GM04504 (cell line): ENCODE measurements at regions not wholly inside any gene's neighbourhood (a gene's known extent, or its start where the extent isn't known, plus 50 kb on each side); places are given as distances from the start of the nearest gene placed in this dataset.

ENCODE experiments used
- DNase-seq: peaks from one replicate; pipeline ENCODE4 v3.0.0-alpha.2; 2012; ENCODE audit warnings: low read depth

DNA sequence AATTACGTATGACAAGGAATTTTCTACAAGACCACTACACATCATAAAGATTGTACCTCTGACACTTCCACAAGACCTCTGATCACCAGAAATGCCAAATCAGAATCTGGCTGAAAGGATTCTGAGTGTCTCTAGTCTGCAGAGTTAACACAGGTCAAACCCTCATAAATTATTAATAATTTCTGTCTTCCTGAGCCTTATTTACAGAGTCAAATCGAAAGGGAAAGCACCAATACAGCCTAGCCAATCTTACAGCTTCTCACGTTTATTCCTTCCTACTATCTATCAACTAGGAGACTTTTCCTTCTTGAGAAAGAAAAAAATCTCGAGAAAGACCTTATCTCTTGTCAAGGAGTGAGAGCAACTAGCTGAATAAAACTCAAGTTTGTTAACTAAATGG is 2151.6 kb downstream of the MRPL39 start:
- no peak for DNase-seq

DNA sequence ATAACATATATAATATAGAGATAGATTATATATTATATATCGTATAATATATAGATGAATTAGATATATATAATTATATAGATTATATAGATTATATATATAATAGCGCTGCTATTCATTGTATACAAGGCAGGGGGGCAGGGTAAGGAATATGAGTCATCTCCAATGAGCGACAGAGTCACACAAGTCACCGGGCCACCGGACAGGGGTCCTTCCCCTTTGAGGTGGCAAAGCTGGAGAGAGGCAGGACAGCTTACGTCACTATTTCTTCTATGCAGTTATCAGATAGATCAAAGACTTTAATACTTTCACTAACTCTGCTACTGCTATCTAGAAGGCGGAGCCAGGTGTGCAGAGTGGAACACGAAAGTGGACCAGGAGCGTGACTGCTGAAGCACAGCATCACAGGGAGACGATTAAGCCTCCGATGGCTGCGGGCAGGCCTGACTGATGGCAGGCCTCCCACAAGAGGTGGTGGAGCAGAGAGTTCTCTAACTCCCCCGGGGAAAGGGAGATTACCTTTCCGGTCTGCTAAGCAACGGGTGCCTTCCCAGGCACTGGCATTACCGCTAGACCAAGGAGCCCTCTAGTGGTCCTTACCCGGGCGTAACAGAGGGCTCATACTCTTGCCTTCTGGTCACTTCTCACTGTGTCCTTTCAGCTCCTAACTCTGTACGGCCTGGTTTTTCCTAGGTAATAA is 2154.7 kb downstream of the MRPL39 start:
- no peak for DNase-seq

DNA sequence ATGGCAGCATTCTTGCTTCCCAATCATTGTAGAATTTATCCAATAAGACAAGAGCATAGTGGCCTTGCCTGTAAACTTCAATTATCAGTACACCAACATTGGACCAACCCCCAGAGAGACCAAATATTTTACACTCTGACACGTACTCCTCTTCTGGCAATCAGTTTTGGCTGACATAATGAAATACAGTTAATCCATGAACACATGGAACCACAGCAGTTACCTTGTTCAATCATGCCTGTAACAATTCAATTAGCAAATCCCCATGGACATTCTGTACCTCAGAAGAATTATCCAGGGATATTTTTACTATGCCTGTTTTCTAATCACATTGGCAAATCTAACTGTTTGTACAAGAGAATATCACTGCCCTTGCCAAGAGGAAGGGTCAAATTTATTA is 2162.0 kb downstream of the MRPL39 start:
- no peak for DNase-seq

DNA sequence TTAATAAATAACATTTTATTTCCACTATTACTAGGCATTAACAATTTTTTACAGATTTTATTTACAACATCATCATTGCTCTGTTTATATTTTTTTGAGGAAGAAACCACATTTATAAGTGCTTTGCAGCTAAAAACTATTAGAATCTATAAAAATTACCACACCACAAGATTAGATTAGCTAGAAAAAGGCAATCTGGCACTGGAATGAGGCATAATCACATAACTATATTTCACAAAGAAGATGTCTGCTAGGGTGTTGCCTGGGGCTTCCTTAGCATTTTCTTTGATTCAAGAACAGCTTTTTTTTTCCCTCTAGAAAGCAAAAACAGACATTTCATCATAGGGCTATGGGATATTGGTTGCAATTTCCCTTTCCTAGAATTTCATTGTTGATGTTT is 2169.2 kb downstream of the MRPL39 start:
- DNase-seq = no peak

DNA sequence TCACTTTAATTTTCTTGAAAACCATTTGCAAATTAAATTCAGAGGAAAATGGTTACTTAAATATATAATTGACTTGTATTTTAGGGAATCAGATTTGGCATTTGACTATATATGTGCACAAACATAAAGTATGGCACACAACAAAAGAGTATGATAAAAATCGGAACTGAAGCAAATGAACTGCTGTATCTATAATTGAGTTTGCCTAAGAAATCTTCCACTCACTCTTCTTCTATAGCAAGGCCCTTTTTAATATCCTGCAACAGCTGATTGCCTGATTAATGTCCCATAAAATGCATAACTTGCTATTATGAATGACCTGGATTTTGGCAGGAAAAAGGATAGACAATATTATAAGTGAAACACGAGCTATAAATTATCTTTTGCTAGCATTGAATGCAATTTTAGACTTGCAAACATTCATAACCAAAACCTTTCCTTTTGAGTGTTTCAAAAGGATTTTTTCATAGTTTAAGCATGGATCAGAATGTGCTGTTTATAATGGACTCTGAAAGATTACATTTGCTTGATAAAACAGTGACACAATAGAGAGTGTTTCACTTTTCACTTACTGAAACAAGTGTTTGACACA is 2204.3 kb downstream of the MRPL39 start:
- DNase-seq = no peak

DNA sequence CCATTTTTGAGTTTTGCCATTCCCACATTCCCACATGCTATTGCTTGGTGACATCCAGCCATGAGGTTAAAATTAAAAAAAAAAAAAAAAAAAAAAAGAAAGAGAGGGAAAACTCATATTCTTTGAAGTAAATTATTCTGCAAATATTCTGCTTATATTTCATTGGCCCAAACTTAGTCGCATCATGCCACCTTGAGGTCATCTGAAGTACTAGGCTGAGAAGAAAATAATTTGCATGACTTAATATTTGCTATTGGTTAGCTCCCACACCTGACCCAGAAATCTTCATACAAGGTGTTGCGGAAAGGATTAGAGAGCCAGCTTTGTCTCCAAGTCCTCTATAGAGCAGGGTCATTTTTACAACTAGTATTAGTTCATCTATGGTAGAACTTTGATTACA is 2206.0 kb downstream of the MRPL39 start:
- DNase-seq = no peak

DNA sequence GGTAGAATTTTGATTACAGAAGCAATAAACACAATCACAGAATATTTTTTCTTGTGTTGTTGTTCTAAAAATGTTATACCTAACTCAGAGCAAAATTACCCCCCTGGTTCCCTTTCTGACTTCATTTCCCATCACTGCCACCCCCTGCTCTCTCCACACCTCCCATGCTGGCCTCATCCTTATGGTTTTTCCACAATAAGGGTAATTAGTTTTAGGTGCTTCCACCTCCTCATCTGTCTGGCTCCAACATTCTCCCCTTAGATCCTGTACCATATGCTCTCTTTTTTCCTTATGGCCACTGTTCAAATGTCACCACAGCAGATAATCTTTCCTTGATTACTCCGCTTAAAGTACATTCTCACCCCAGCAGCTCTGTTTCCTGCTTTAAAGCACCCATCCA is 2208.6 kb downstream of the MRPL39 start:
- no peak for DNase-seq

DNA sequence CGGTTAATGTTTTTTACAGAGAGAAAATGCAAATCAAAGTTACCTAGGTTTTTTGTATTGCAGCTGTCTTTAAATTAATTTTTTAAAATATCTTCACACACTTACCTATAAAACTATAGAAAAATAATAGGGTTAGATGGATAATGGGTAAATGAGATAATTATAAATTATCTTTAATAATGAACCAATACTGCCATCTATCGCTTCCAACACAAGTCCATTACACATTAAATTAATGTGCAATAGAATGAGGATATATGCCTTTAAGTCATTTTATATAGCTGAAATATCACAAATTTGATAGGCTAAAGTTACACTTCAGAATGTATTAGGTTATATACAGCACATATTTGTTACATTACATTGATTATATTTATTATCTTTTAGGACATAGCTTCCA is 2212.8 kb downstream of the MRPL39 start:
- no peak for DNase-seq

DNA sequence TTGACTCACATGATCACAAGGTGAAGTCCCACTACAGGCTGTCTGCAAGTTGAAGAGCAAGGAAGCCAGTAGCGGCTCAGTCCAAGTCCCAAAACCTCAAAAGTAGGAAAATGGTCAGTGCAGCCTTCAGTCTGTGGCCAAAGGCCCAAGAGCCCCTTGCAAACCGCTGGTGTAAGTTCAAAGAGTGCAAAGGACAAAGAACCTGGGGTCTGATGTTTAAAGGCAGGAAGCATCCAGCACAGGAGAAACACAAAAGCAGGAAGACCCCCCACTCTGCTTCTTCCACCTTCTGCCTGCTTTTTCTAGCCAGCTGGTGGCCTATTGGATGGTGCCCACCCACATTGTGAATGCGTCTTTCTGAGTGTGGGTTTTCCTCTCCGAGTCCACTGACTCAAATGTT is 2222.6 kb downstream of the MRPL39 start:
- DNase-seq = no peak

DNA sequence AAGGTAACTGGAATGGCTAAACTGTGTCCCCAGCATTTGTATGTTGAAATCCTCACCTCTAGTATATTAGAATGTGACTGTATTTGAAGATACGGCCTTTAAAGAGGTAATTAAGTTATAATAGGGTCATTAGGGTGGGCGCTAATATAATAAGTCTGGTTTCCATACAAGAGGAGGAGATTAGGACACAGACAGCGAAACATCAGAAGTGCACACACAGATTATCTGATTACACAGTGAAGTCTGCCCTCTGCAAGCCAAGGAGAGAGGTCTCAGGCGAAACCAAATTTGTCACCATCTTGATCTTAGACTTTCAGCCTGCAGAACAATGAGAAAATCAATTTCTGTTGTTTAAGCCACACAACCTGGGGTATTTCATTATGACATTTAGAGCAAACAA is 2233.1 kb downstream of the MRPL39 start:
- no peak for DNase-seq

DNA sequence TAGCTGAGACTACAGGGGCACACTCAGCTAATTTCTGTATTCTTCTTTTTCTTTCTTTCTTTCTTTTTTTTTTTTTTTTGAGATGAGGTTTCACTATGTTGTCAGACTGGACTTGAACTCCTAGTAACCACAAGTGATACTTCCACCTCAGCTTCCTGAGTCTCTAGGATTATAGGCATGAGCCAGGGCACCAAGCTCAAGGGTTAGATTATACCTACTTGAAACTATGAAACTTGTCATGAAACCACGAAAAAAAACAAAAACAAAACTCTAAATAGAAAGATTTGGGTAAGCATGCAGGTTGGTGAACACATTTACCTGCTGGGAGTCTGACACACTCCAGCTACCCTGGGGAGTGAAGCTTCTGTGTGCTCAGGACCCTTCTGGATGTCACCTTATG is 2250.4 kb downstream of the MRPL39 start:
- no peak for DNase-seq

DNA sequence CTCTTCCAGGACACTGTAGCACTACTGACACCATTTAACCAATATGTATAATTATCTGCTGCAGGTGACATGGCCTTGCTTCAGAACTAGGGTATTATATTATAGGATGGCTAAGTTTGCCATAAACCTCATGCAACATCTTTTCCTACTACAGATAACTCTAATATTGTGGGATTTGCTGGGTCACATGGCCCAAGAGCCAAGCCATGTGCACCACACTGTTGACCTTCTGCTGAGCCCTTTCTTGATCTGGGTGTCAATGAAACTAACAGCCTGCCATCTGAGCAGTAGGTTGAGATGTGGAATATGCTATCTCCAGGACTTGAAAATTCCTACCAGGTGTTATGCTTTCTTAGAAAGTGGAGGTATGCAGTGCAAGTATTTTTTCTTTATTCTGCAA is 2291.1 kb downstream of the MRPL39 start:
- DNase-seq = no peak

DNA sequence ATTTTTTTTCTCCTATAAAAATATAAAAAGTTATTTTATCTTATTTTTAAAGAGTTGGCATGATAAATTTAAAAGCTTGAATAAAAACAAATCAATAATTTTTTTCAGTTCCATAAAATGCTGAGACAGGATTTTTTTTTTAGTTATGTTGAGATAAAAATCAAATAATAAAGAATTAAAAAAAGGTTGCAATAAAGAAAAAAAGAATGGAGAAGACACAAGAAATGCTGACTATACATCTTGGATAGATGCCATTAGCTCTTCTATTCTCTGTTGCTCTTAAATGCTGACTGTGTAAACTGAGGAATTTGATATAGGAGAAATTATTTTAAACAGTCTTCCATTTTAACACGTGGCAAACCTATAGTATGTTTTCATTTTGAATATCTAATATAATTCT is 2298.5 kb downstream of the MRPL39 start:
- DNase-seq = no peak

DNA sequence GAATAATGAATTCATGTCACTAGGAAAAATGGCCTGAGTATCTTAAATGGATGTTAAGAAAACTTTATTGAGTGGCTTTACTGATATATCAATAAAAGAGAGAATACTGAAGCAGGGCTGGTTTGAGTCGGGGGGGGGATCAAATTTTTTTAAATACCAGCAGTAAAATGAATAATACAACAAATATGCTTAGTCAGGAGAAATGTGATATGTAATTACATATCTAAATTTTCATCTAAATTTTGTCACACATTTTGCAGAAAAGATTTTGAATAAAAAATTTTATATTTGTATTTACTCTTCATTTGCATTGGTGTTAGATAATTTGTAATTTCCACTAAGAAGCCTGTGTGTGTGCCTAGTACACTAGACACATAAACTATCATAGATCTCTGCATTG is 2300.2 kb downstream of the MRPL39 start:
- no peak for DNase-seq

DNA sequence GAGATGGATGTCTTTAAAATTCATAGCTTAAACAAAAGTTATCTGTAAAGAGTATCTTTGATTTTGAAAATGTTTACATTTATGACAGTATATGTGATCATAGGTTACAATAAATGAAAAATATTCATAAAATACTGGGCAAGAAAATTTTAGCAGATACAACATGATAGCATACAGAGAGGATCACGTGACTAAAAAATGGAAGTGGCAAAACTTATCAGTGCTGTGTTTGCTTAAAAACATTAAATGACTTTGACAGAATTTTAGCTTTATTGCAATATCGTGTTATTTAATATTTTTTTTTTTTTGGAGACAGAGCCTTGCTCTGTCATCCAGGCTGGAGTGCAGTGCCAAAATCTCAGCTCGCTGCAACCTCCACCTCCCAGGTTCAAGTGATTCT is 2294.1 kb downstream of the NCAM2 start:
- DNase-seq = no peak

DNA sequence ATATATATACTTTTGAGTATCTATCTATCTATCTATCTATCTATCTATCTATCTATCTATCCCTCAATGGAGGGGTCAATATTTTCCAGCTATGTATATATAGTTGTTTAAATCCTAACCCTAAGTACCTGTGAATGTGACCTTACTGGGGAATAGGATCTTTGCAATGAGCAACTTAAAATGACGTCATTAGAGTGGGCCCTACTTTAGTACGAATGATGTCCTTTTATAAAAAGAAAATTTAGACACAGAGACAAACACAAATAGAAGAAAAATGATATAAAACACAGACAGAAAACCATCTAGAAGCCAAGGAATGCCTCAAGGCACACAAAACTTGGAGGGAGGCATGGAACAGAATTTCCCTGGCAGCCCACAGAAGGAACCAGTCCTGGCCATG is 2283.7 kb downstream of the NCAM2 start:
- no peak for DNase-seq

DNA sequence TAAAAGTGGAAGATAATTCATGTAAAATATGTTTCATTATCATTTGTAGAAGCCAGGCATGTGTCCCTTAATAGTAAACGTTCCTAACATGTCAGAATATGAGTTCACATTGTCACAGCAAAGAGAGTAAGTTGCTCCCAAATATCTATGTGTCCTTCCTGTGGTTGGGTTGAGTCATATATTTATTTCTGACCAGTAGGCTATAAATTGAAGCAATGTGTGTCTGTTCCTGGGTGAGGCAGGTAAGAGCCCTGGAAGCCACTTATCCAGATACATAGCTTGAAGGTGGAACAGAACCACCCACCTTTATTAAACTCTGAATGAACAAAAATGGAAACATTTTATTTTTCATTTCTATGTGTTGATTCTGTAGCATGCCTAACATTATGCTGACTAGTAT is 2251.6 kb downstream of the NCAM2 start:
- DNase-seq = no peak

DNA sequence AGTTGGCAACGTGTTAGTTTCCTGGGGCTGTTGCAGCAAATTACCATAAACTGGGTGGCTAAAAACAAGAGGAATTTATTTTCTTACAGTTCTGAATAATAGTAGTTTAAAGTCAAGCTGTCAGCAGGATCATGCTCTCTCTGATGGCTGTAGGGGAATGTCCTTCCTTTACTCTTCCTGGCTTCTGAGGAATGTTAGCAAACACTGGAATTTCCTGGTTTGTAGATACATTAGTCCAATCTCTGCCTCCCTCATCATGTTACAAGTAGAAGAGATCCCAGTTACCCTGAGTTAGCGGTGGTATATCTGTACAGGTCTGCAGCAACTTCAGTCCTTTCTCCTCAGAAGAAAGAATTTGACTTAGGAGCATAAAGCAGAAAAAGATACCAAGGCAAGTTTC is 2249.1 kb downstream of the NCAM2 start:
- no peak for DNase-seq

DNA sequence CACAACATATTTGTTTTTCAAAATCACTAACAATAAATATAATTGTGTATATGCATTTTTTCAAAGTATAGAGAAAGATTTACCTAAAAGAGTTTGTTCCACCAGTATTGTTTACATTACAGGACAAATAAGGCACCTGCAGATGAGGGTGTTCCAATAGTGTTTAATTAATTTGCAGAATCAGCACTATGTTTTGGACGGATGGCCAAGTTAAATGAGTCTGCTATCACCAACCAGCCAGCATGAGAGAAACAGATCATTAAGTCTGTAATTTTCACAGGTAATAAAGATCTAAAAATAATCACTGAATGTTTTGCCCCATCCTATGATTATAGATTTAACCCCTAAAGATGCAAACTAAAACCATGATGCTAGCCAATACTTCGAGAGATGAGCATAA is 2247.0 kb downstream of the NCAM2 start:
- no peak for DNase-seq

DNA sequence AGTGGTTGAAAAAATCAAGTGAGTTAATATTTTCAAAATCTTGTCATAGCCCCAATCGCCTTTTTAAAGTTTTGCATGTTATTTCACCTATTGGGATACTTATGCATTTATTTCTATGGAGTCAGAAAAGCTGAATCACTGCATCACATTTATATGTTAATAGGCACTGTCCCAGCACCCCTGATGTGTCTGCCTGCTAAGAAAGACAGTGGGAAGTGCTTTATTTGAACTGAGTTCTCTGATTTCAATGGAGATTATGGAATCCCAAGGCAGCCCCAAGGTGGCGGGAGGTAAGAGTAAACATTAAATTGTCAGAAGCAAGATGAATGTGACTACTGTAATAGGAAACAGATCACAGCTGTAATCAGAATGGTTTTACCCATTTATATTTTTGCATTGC is 2225.7 kb downstream of the NCAM2 start:
- DNase-seq = no peak

DNA sequence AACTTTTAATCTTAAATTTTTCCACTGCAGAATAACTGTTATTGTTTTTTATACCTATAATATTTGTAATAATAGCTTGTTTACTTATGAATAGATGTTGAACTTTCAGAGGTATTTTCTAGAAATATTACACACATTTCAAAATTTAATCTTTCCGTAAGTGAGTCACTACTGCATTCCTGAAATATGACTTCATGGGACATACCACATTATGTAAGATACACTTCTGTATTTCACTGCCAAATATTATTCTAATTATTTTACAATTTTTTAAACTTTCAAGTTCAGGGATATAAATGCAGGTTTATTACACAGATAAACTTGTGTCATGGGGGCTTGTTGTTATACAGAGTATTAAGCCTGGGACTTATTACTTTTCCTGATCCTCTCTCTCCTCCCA is 2220.5 kb downstream of the NCAM2 start:
- DNase-seq = no peak

DNA sequence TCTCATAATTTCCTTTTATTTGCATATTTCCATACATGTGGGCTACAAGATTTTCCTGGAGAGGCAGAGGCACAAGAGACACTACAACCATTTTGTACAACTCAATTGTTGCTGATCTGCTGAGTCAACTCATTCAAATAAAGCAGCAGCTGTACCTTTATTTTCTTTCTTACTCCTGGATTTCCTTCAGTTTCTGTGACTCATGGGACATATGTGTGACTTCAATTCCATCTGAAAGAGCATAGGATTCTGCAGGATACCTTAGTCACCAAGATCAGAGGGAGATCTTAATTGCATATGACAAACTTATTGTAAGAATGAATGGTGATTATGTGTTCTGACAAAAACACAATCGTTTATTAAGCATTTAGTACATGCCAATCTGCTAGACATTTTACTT is 2219.4 kb downstream of the NCAM2 start:
- DNase-seq = no peak

DNA sequence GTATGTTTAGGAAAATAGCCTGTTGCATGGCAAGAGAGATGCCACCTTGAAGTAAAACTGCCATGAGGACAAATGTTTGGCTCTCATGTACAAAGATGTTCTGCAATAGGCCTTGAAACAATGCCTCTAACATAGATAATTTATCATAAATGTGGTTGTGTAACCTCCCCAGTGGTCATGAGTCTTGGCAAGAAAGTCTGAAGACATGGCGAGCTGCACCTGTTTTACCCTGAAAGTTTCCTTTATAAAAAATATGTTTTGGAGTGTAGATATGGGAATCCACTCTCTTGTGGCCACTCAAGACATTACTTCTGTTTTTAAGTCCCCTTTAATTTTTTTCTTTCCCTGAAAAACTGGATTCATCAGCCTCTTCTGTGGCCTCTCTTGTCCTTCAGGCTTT is 2217.1 kb downstream of the NCAM2 start:
- no peak for DNase-seq
